Naive thymus-derived CD4-positive, alpha-beta T cell (primary cell): ENCODE measurements at regions not wholly inside any gene's neighbourhood (a gene's known extent, or its start where the extent isn't known, plus 50 kb on each side); places are given as distances from the start of the nearest gene placed in this dataset.

Experiments
- ATAC-seq: fragments of 150-1000 bp; cut with Tn5 transposase; 2 replicates; pipeline ENCODE4 v1.10.0; 2021; ENCODE audit warnings: mild to moderate bottlenecking, moderate library complexity
- CTCF ChIA-PET: fragments of 350-600 bp; sonication (Branson Sonifier 250); formaldehyde crosslinking; loops from one replicate; lab custom pipeline; 2021; ENCODE audit warnings: antibody characterized with exemption; lab: Charles Lee
- POLR2A ChIA-PET: fragments of 350-600 bp; sonication (Branson Sonifier 250); formaldehyde crosslinking; loops from one replicate; lab custom pipeline; 2021; ENCODE audit warnings: antibody characterized with exemption, inconsistent platforms; lab: Charles Lee
- DNase-seq, 9 donors: peaks; one replicate each; pipeline versions ENCODE4 v3.0.0 to v3.0.0-alpha.2; 2020 to 2022; ENCODE audit warnings: mixed read lengths in 1 of 9
- H3K27ac ChIP-seq: one replicate; pipeline ENCODE4 v1.7.0; 2013; ENCODE audit warnings: mild to moderate bottlenecking, low read depth, low read length, moderate library complexity
- H3K27me3 ChIP-seq, 2 donors: one replicate each; pipeline ENCODE4 v1.7.0; 2013; ENCODE audit warnings: low read length in 2 of 2, mild to moderate bottlenecking in 2 of 2, moderate library complexity in 2 of 2; ENCODE audit not compliant: control insufficient read depth in 2 of 2, insufficient read depth in 2 of 2
- H3K36me3 ChIP-seq, 3 experiments: 1 replicate in 2 of 3; 2 replicates in 1 of 3; pipeline ENCODE4 v1.7.0; 2013; ENCODE audit warnings: low read length in 3 of 3, mild to moderate bottlenecking in 3 of 3, moderate library complexity in 1 of 3; ENCODE audit not compliant: insufficient read depth in 3 of 3, control insufficient read depth in 2 of 3
- H3K4me1 ChIP-seq, 2 donors: one replicate each; pipeline ENCODE4 v1.7.0; 2013; ENCODE audit warnings: low read length in 2 of 2, mild to moderate bottlenecking in 2 of 2, moderate library complexity in 1 of 2; ENCODE audit not compliant: control insufficient read depth in 2 of 2, insufficient read depth in 2 of 2
- H3K4me3 ChIP-seq: 2 replicates; pipeline ENCODE4 v1.7.0; 2013; ENCODE audit warnings: mild to moderate bottlenecking, low read length
- H3K9me3 ChIP-seq, 3 experiments: 1 replicate in 2 of 3; 2 replicates in 1 of 3; pipeline ENCODE4 v1.7.0; 2013; ENCODE audit warnings: low read length in 3 of 3; ENCODE audit not compliant: control insufficient read depth in 2 of 3
- H3K27ac Mint-ChIP-seq, 9 donors: one replicate each; pipeline ENCODE4 v1.8.0; 2020 to 2022; ENCODE audit warnings: mixed read lengths in 9 of 9, mild to moderate bottlenecking in 8 of 9, moderate library complexity in 5 of 9, inconsistent platforms in 2 of 9
- H3K27me3 Mint-ChIP-seq, 5 donors: one replicate each; pipeline ENCODE4 v1.8.0; 2021 to 2022; ENCODE audit warnings: mixed read lengths in 5 of 5, mild to moderate bottlenecking in 1 of 5
- H3K36me3 Mint-ChIP-seq, 5 donors: one replicate each; pipeline ENCODE4 v1.8.0; 2020 to 2022; ENCODE audit warnings: mixed read lengths in 5 of 5, mild to moderate bottlenecking in 3 of 5, inconsistent platforms in 1 of 5
- H3K4me1 Mint-ChIP-seq, 7 donors: one replicate each; pipeline ENCODE4 v1.8.0; 2020 to 2022; ENCODE audit warnings: mixed read lengths in 7 of 7, mild to moderate bottlenecking in 3 of 7, inconsistent platforms in 1 of 7
- H3K4me3 Mint-ChIP-seq, 10 donors: one replicate each; pipeline ENCODE4 v1.8.0; 2020 to 2022; ENCODE audit warnings: mild to moderate bottlenecking in 10 of 10, mixed read lengths in 10 of 10, moderate library complexity in 6 of 10, inconsistent platforms in 2 of 10
- H3K9me3 Mint-ChIP-seq, 11 donors: one replicate each; pipeline ENCODE4 v1.8.0; 2020 to 2022; ENCODE audit warnings: mixed read lengths in 11 of 11, mild to moderate bottlenecking in 4 of 11, inconsistent platforms in 1 of 11, moderate library complexity in 1 of 11
- intact Hi-C, 2 donors: fragments of 100-400 bp; cut with micrococcal nuclease; formaldehyde crosslinking; loops; one replicate each; pipeline ENCODE4 v1.15.1; 2023

GRCh38 chr10:47224546-47225218, 75.3 kb upstream of the GDF10 start:
- peaks cover 0 to 26% (median 16%) of the 10 kb centered on the region in 7 donors for H3K4me1 Mint-ChIP-seq
- no peak for ATAC-seq
- H3K36me3 Mint-ChIP-seq = peaks cover 0 to 16% (median 0%) of the 10 kb centered on the region in 5 donors
- H3K9me3 Mint-ChIP-seq = peaks cover 0 to 13% (median 4%) of the 10 kb centered on the region in 11 donors
- no peak overlapping the region for H3K4me3 ChIP-seq
- CTCF ChIA-PET = interaction anchor here (1.3 to 1.8 kb wide), 2 partner anchors 177 to 200 kb away, joined by 5 to 6 read pairs; no protein-coding TSS in a partner anchor
- POLR2A ChIA-PET = interaction anchor here (2.2 kb wide), 1 partner anchor 11 kb away, joined by 6 read pairs; no protein-coding TSS in a partner anchor
- no peaks in the 10 kb centered on the region for H3K27me3 Mint-ChIP-seq
- H3K27me3 ChIP-seq = no peaks in the 10 kb centered on the region
- no peak for DNase-seq
- H3K36me3 ChIP-seq = no peaks in the 10 kb centered on the region
- peaks cover 0 to 3% of the 10 kb centered on the region in 2 donors for H3K4me1 ChIP-seq
- no peak overlapping the region for H3K27ac ChIP-seq
- no peaks in the 10 kb centered on the region for H3K9me3 ChIP-seq
- H3K4me3 Mint-ChIP-seq = no peak overlapping the region
- intact Hi-C loops = loop anchor here in 1 of 2 donors (2.0 kb wide), 1 partner anchor 16 kb away; no protein-coding TSS in a partner anchor
- H3K27ac Mint-ChIP-seq = no peak overlapping the region

- H3K9me3 Mint-ChIP-seq = peaks cover 0 to 13% (median 4%) of the 10 kb centered on the region in 11 donors
- peak overlapping the region in 1 of 9 donors; percentile 28 for H3K27ac Mint-ChIP-seq
- intact Hi-C loops = loop anchor here in 1 of 2 donors (2.0 kb wide), 1 partner anchor 17 kb away; no protein-coding TSS in a partner anchor
- H3K4me3 Mint-ChIP-seq = no peak overlapping the region
- peaks cover 0 to 8% of the 10 kb centered on the region in 2 donors for H3K4me1 ChIP-seq
- H3K9me3 ChIP-seq = no peaks in the 10 kb centered on the region
- peaks cover 0 to 33% (median 20%) of the 10 kb centered on the region in 7 donors for H3K4me1 Mint-ChIP-seq
- ATAC-seq (no peak), DNase-seq (no peak)
- no peaks in the 10 kb centered on the region for H3K27me3 Mint-ChIP-seq
- ChIA-PET CTCF (interaction anchor here (0.7 to 1.8 kb wide), 4 partner anchors 86 to 200 kb away, joined by 3 to 6 read pairs (median 4); no protein-coding TSS in a partner anchor), POLR2A (interaction anchor here (1.1 to 2.2 kb wide), 2 partner anchors 11 to 58 kb away, joined by 3 to 6 read pairs; no protein-coding TSS in a partner anchor)
- H3K27me3 ChIP-seq = no peaks in the 10 kb centered on the region
- H3K27ac ChIP-seq = no peak overlapping the region
- no peak overlapping the region for H3K4me3 ChIP-seq
- no peaks in the 10 kb centered on the region for H3K36me3 ChIP-seq
- H3K36me3 Mint-ChIP-seq = peaks cover 0 to 16% (median 0%) of the 10 kb centered on the region in 5 donors
These were observed 74.6 kb upstream of the GDF10 start for GRCh38 chr10:47225219-47225927.

- Mint-ChIP-seq H3K27ac (peak overlapping the region in 1 of 9 donors; percentile 51), H3K27me3 (no peaks in the 10 kb centered on the region), H3K36me3 (peaks cover 0 to 12% (median 0%) of the 10 kb centered on the region in 5 donors), H3K4me3 (no peak overlapping the region), H3K9me3 (peaks cover 0 to 13% (median 4%) of the 10 kb centered on the region in 11 donors), H3K4me1 (peaks cover 2 to 41% (median 26%) of the 10 kb centered on the region in 7 donors)
- Histone ChIP-seq H3K36me3 (no peaks in the 10 kb centered on the region), H3K9me3 (no peaks in the 10 kb centered on the region), H3K27ac (no peak overlapping the region), H3K27me3 (no peaks in the 10 kb centered on the region), H3K4me3 (no peak overlapping the region), H3K4me1 (peaks cover 0 to 15% of the 10 kb centered on the region in 2 donors)
- DNase-seq = no peak
- ATAC-seq = no peak
- ChIA-PET POLR2A (interaction anchor here (1.1 to 2.2 kb wide), 2 partner anchors 12 to 59 kb away, joined by 3 to 6 read pairs; no protein-coding TSS in a partner anchor), CTCF (interaction anchor here (0.7 to 1.8 kb wide), 3 partner anchors 86 to 201 kb away, joined by 3 to 6 read pairs (median 4); no protein-coding TSS in a partner anchor)
- intact Hi-C loops = loop anchor here in 1 of 2 donors (2.0 kb wide), 1 partner anchor 17 kb away; no protein-coding TSS in a partner anchor
These were observed 73.9 kb upstream of the GDF10 start for GRCh38 chr10:47225928-47226645.

- peak overlapping the region in 8 of 10 donors; percentile 25 to 80 (median 62) for H3K4me3 Mint-ChIP-seq
- H3K27me3 Mint-ChIP-seq = no peaks in the 10 kb centered on the region
- CTCF ChIA-PET = no interaction called here
- intact Hi-C loops = no loop called here
- H3K36me3 Mint-ChIP-seq = peaks cover 0 to 10% (median 0%) of the 10 kb centered on the region in 5 donors
- peak overlapping the region in 7 of 9 donors; percentile 1 to 94 (median 78) for H3K27ac Mint-ChIP-seq
- Histone ChIP-seq H3K36me3 (no peaks in the 10 kb centered on the region), H3K27ac (no peak overlapping the region), H3K4me3 (no peak overlapping the region), H3K27me3 (no peaks in the 10 kb centered on the region), H3K4me1 (peaks cover 0 to 15% of the 10 kb centered on the region in 2 donors), H3K9me3 (no peaks in the 10 kb centered on the region)
- POLR2A ChIA-PET = no interaction called here
- peaks cover 0 to 13% (median 4%) of the 10 kb centered on the region in 11 donors for H3K9me3 Mint-ChIP-seq
- ATAC-seq = peak; percentile 42
- peak in 2 of 9 donors; percentile 11 to 16 for DNase-seq
- peaks cover 2 to 36% (median 24%) of the 10 kb centered on the region in 7 donors for H3K4me1 Mint-ChIP-seq
These were observed 69.5 kb upstream of the GDF10 start for GRCh38 chr10:47230482-47230881.

GRCh38 chr10:47230957-47231356, 69.0 kb upstream of the GDF10 start:
- Mint-ChIP-seq H3K9me3 (peaks cover under 1 to 13% (median 4%) of the 10 kb centered on the region in 11 donors), H3K4me1 (peaks cover 2 to 35% (median 22%) of the 10 kb centered on the region in 7 donors), H3K36me3 (peaks cover 0 to 11% (median 0%) of the 10 kb centered on the region in 5 donors), H3K4me3 (peak overlapping the region in 2 of 10 donors; percentile 25 to 65), H3K27me3 (no peaks in the 10 kb centered on the region), H3K27ac (peak overlapping the region in 5 of 9 donors; percentile 8 to 89 (median 73))
- DNase-seq = no peak
- ChIA-PET CTCF (no interaction called here), POLR2A (no interaction called here)
- Histone ChIP-seq H3K36me3 (no peaks in the 10 kb centered on the region), H3K9me3 (no peaks in the 10 kb centered on the region), H3K4me1 (peaks cover 0 to 15% of the 10 kb centered on the region in 2 donors), H3K27me3 (no peaks in the 10 kb centered on the region), H3K4me3 (no peak overlapping the region), H3K27ac (no peak overlapping the region)
- ATAC-seq = no peak
- intact Hi-C loops = no loop called here

- ChIA-PET CTCF (no interaction called here), POLR2A (no interaction called here)
- Mint-ChIP-seq H3K36me3 (peaks cover 0 to 15% (median 0%) of the 10 kb centered on the region in 5 donors), H3K4me3 (no peak overlapping the region), H3K4me1 (peaks cover 2 to 35% (median 21%) of the 10 kb centered on the region in 7 donors), H3K27me3 (no peaks in the 10 kb centered on the region), H3K9me3 (peaks cover 3 to 18% (median 5%) of the 10 kb centered on the region in 11 donors), H3K27ac (no peak overlapping the region)
- intact Hi-C loops = no loop called here
- Histone ChIP-seq H3K27ac (no peak overlapping the region), H3K27me3 (no peaks in the 10 kb centered on the region), H3K4me1 (peaks cover 0 to 14% of the 10 kb centered on the region in 2 donors), H3K36me3 (no peaks in the 10 kb centered on the region), H3K4me3 (no peak overlapping the region), H3K9me3 (no peaks in the 10 kb centered on the region)
- no peak for ATAC-seq
- no peak for DNase-seq
These were observed 68.6 kb upstream of the GDF10 start for GRCh38 chr10:47231414-47231813.
